GM18907 (cell line): ENCODE measurements at regions not wholly inside any gene's neighbourhood (a gene's known extent, or its start where the extent isn't known, plus 50 kb on each side); places are given as distances from the start of the nearest gene placed in this dataset.
A peak's percentile ranks its signal among the peaks of the same experiment; 100 is the strongest.

Experiments used
- ATAC-seq: cut with Tn5 transposase; IDR thresholded peaks from one replicate; pipeline ENCODE4 v1.9.1; 2021; ENCODE audit warnings: mild to moderate bottlenecking, moderate library complexity; ENCODE audit not compliant: unreplicated experiment

GRCh38 chr2:158009399-158009798, 92.3 kb upstream of the UPP2 start:
- ATAC-seq = no peak

GRCh38 chr2:158006961-158007719, 94.5 kb upstream of the UPP2 start:
- peak; percentile 52 for ATAC-seq

GRCh38 chr2:158004126-158004764, 97.4 kb upstream of the UPP2 start:
- no peak for ATAC-seq

GRCh38 chr2:158002079-158002478, 99.6 kb upstream of the UPP2 start:
- ATAC-seq = no peak

GRCh38 chr2:157996799-157997198, 104.9 kb upstream of the UPP2 start:
- no peak for ATAC-seq

GRCh38 chr2:157995117-157995516, 106.6 kb upstream of the UPP2 start:
- no peak for ATAC-seq

- no peak for ATAC-seq
These were observed 109.7 kb upstream of the UPP2 start for GRCh38 chr2:157991932-157992331.

- no peak for ATAC-seq
These were observed 111.5 kb upstream of the UPP2 start for GRCh38 chr2:157990173-157990572.

GRCh38 chr2:157989227-157989626, 112.4 kb upstream of the UPP2 start:
- ATAC-seq = no peak

- no peak for ATAC-seq
These were observed 110.6 kb upstream of the ACVR1 start for GRCh38 chr2:157986761-157987160.

GRCh38 chr2:157984866-157985265, 108.7 kb upstream of the ACVR1 start:
- no peak for ATAC-seq

GRCh38 chr2:157980020-157980419, 103.9 kb upstream of the ACVR1 start:
- no peak for ATAC-seq

GRCh38 chr2:157971702-157972101, 95.6 kb upstream of the ACVR1 start:
- no peak for ATAC-seq

- no peak for ATAC-seq
These were observed 91.7 kb upstream of the ACVR1 start for GRCh38 chr2:157967856-157968255.

- no peak for ATAC-seq
These were observed 83.1 kb upstream of the ACVR1 start for GRCh38 chr2:157959249-157959648.

GRCh38 chr2:157957596-157957995, 81.5 kb upstream of the ACVR1 start:
- ATAC-seq = no peak

GRCh38 chr2:157952558-157952957, 76.4 kb upstream of the ACVR1 start:
- no peak for ATAC-seq

GRCh38 chr2:157948856-157949255, 72.7 kb upstream of the ACVR1 start:
- ATAC-seq = no peak

- no peak for ATAC-seq
These were observed 70.9 kb upstream of the ACVR1 start for GRCh38 chr2:157946919-157947557.

GRCh38 chr2:157940024-157940423, 63.9 kb upstream of the ACVR1 start:
- ATAC-seq = no peak

- ATAC-seq = no peak
These were observed 62.4 kb upstream of the ACVR1 start for GRCh38 chr2:157938556-157938955.

GRCh38 chr2:157936406-157936805, 60.3 kb upstream of the ACVR1 start:
- no peak for ATAC-seq
